ENCODE measurements at regions not wholly inside any gene's neighbourhood (a gene's known extent, or its start where the extent isn't known, plus 50 kb on each side); places are given as distances from the start of the nearest gene placed in this dataset.
"Not testable (repeated sequence)": the region's sequence is repeated elsewhere in the genome, so short reads cannot be mapped to it uniquely, and the experiment has no call there.

GRCh38 chr9:65395121-65395520 lies 110.1 kb upstream of the FOXD4L5 start:
- TF ChIP-seq MTA3 (IDR thresholded peaks at IDR 0.05; ENCODE audit: borderline replicate concordance, low read length); ZNF384 (IDR thresholded peaks at IDR 0.05; ENCODE audit: borderline replicate concordance, low read depth, low read length); HDGF (IDR thresholded peaks at IDR 0.05); CBFB (IDR thresholded peaks at IDR 0.05; ENCODE audit: low read depth); EED (IDR thresholded peaks at IDR 0.05; ENCODE audit: low read depth): not testable (repeated sequence)

Measured in GM12878 (cell line).